Uterus (tissue), 2 donors: ENCODE measurements at regions not wholly inside any gene's neighbourhood (a gene's known extent, or its start where the extent isn't known, plus 50 kb on each side); places are given as distances from the start of the nearest gene placed in this dataset.

Experiments
- POLR2A ChIP-seq, 2 donors: fragments of 450-650 bp; IDR thresholded peaks; one replicate each; pipeline ENCODE4 v1.6.1; 2016; ENCODE audit warnings: antibody characterized with exemption in 2 of 2, mild to moderate bottlenecking in 1 of 2, moderate library complexity in 1 of 2
- TF ChIP-seq, protein P1 (sequence below), 4 experiments: fragments of 200-600 bp in 2 of 4; fragments of 450-650 bp in 2 of 4; sonication (generic) in 2 of 4; IDR thresholded peaks; one replicate each; pipeline ENCODE4 v1.5.1; 2016 to 2019; ENCODE audit warnings: antibody characterized with exemption in 4 of 4, mild to moderate bottlenecking in 2 of 4, moderate library complexity in 1 of 4

DNA sequence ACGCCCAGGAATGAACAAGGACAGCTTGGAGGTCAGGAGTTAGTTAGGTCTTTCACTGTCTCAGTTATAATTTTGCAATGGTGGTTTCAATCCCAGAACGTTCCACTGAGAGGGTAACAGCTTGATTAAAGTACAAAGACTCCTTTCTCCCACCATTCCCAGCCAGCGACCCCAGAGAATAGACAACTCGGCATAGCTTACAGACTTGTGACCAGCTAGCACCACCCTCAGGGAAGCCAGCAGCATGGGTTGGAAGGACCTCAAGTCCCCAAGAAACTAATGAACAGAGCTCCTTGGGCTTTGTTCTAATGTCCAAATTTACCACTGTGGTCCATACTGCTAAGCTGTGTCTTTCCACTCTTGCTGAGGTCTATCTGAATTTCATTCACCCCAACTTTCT is 72.0 kb upstream of the MED14 start:
- TF ChIP-seq, protein P1, sequence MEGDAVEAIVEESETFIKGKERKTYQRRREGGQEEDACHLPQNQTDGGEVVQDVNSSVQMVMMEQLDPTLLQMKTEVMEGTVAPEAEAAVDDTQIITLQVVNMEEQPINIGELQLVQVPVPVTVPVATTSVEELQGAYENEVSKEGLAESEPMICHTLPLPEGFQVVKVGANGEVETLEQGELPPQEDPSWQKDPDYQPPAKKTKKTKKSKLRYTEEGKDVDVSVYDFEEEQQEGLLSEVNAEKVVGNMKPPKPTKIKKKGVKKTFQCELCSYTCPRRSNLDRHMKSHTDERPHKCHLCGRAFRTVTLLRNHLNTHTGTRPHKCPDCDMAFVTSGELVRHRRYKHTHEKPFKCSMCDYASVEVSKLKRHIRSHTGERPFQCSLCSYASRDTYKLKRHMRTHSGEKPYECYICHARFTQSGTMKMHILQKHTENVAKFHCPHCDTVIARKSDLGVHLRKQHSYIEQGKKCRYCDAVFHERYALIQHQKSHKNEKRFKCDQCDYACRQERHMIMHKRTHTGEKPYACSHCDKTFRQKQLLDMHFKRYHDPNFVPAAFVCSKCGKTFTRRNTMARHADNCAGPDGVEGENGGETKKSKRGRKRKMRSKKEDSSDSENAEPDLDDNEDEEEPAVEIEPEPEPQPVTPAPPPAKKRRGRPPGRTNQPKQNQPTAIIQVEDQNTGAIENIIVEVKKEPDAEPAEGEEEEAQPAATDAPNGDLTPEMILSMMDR (IDR thresholded peaks at IDR 0.05): no peak
- TF ChIP-seq POLR2A (IDR thresholded peaks at IDR 0.05): no peak
